ENCODE measurements at regions not wholly inside any gene's neighbourhood (a gene's known extent, or its start where the extent isn't known, plus 50 kb on each side); places are given as distances from the start of the nearest gene placed in this dataset.
A peak's percentile ranks its signal among the peaks of the same experiment; 100 is the strongest.

- Mint-ChIP-seq H3K9me3 (peaks cover 14% of the 10 kb centered on the region), H3K4me1 (no peaks in the 10 kb centered on the region), H3K27me3 (no peaks in the 10 kb centered on the region), H3K4me3 (no peak overlapping the region), H3K27ac (no peak overlapping the region), H3K36me3 (no peaks in the 10 kb centered on the region)
- CTCF ChIA-PET: no interaction called here
- no peak for DNase-seq
Observed at GRCh38 chr2:17070711-17071110, 405.1 kb upstream of the CYRIA start.

GRCh38 chr2:17069564-17069963 is 403.9 kb upstream of the CYRIA start:
- H3K4me3 Mint-ChIP-seq: no peak overlapping the region
- CTCF ChIA-PET: no interaction called here
- peaks cover 14% of the 10 kb centered on the region for H3K9me3 Mint-ChIP-seq
- H3K27ac Mint-ChIP-seq: no peak overlapping the region
- H3K27me3 Mint-ChIP-seq: no peaks in the 10 kb centered on the region
- no peak for DNase-seq
- H3K4me1 Mint-ChIP-seq: no peaks in the 10 kb centered on the region
- H3K36me3 Mint-ChIP-seq: no peaks in the 10 kb centered on the region

- Mint-ChIP-seq H3K27ac (no peak overlapping the region), H3K27me3 (no peaks in the 10 kb centered on the region), H3K4me3 (no peak overlapping the region), H3K4me1 (no peaks in the 10 kb centered on the region), H3K9me3 (peaks cover 12% of the 10 kb centered on the region), H3K36me3 (no peaks in the 10 kb centered on the region)
- no peak for DNase-seq
- CTCF ChIA-PET: no interaction called here
Observed at GRCh38 chr2:17068021-17068420, 402.4 kb upstream of the CYRIA start.

GRCh38 chr2:17065536-17065935 is 399.9 kb upstream of the CYRIA start:
- Mint-ChIP-seq H3K27me3 (no peaks in the 10 kb centered on the region), H3K27ac (no peak overlapping the region), H3K4me1 (no peaks in the 10 kb centered on the region), H3K9me3 (peaks cover 4% of the 10 kb centered on the region), H3K4me3 (no peak overlapping the region), H3K36me3 (no peaks in the 10 kb centered on the region)
- no peak for DNase-seq
- CTCF ChIA-PET: no interaction called here

DNA sequence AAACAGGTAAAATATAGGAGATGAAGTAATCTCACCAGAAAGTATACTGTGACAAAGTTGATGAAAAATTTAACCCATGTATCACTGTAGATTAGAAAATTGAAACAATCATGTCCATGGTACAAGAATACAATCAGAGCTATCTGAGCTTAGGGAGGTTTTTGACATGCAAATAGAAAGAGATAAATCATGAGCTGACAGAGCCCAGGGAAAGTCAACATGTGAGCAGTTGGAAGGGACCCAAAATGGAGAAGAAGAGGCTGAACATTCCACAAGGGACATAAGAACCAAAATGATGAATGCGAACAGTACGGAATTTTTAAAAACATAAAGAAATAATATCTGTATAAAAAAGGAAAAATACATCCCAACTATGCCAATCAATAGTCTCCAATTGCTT is 395.4 kb upstream of the CYRIA start:
- Mint-ChIP-seq H3K4me1 (no peaks in the 10 kb centered on the region), H3K36me3 (no peaks in the 10 kb centered on the region), H3K9me3 (no peaks in the 10 kb centered on the region), H3K4me3 (no peak overlapping the region), H3K27ac (no peak overlapping the region), H3K27me3 (no peaks in the 10 kb centered on the region)
- CTCF ChIA-PET: no interaction called here
- no peak for DNase-seq

DNA sequence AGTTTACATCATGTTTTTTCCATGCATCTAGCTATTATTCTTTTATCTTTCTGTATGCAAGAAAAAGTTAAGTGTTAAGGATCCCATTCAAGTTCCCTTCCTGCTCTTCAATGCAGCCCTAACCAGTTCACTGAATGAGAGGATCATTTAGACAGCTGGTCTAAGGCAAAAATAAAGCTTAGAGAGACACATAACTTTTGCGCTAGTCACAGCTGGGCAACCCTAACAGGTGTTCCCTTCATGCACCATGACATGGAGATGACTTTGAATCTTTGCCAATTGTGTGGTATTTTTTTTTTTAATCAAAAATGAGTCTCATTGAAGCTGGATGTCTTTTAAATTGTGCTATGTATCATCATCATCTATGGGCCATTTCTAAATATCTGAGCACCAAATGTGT is 393.8 kb upstream of the CYRIA start:
- Mint-ChIP-seq H3K4me1 (no peaks in the 10 kb centered on the region), H3K27ac (no peak overlapping the region), H3K9me3 (no peaks in the 10 kb centered on the region), H3K27me3 (no peaks in the 10 kb centered on the region), H3K4me3 (no peak overlapping the region), H3K36me3 (no peaks in the 10 kb centered on the region)
- CTCF ChIA-PET: no interaction called here
- DNase-seq: no peak

GRCh38 chr2:17058772-17059402 is 393.3 kb upstream of the CYRIA start:
- no peak for DNase-seq
- H3K27ac Mint-ChIP-seq: no peak overlapping the region
- CTCF ChIA-PET: no interaction called here

DNA sequence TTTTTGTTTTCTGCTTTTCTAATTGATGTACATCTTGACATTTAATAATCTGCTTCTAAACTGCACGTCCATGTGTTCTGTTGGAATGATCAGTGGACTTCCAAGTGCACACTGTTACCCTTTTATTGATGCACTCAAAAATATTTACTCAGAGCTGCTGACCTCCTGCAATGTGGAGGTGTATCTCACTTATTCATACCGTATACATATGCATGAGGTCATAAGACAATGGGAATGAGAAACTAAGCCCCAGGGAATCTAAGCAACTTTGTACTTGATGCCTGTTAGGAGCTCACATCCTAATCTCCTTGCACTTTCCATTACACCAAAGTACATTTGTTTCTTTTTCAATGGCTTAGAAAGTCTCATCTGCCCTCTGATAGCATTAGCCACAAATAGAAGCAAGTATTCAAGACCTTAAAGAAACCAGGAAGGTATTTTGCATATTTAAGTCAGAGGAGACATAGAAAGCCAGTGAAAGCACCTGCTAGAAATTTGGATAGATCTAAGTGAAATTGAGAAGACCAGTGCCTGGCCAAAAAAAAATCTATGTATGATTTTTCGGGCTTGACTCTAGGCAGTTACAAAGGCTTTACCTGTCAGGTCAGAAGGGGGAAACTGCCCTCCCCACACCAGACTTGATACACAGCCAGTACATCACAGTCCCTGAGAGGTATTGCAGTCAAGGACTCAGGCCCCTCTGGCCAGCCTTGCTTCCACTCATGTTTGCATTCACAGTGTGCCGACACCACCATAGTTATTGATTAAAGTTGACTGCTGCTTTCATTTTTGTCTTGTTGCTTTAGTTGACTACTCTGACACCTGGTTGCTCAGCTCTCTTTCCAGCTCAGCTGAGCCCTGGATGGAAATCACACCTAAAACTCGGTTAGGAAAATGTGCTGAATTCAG is 391.7 kb upstream of the CYRIA start:
- no peaks in the 10 kb centered on the region for H3K27me3 Mint-ChIP-seq
- H3K9me3 Mint-ChIP-seq: no peaks in the 10 kb centered on the region
- no peaks in the 10 kb centered on the region for H3K36me3 Mint-ChIP-seq
- DNase-seq: no peak
- no peaks in the 10 kb centered on the region for H3K4me1 Mint-ChIP-seq
- CTCF ChIA-PET: no interaction called here
- H3K27ac Mint-ChIP-seq: no peak overlapping the region
- no peak overlapping the region for H3K4me3 Mint-ChIP-seq

More at GRCh38 chr2:17058772-17059402, 393.3 kb upstream of the CYRIA start:
- no peaks in the 10 kb centered on the region for H3K27me3 Mint-ChIP-seq
- no peak overlapping the region for H3K4me3 Mint-ChIP-seq
- H3K4me1 Mint-ChIP-seq: no peaks in the 10 kb centered on the region
- no peaks in the 10 kb centered on the region for H3K9me3 Mint-ChIP-seq
- H3K36me3 Mint-ChIP-seq: no peaks in the 10 kb centered on the region

GRCh38 chr2:17056236-17056635 is 390.6 kb upstream of the CYRIA start:
- CTCF ChIA-PET: no interaction called here
- no peaks in the 10 kb centered on the region for H3K9me3 Mint-ChIP-seq
- no peak overlapping the region for H3K4me3 Mint-ChIP-seq
- DNase-seq: no peak
- H3K36me3 Mint-ChIP-seq: no peaks in the 10 kb centered on the region
- no peaks in the 10 kb centered on the region for H3K4me1 Mint-ChIP-seq
- H3K27me3 Mint-ChIP-seq: no peaks in the 10 kb centered on the region
- H3K27ac Mint-ChIP-seq: no peak overlapping the region

- Mint-ChIP-seq H3K36me3 (no peaks in the 10 kb centered on the region), H3K4me1 (no peaks in the 10 kb centered on the region), H3K27ac (peak overlapping the region; percentile 9), H3K9me3 (no peaks in the 10 kb centered on the region), H3K4me3 (no peak overlapping the region), H3K27me3 (no peaks in the 10 kb centered on the region)
- DNase-seq: no peak
- CTCF ChIA-PET: no interaction called here
Observed at GRCh38 chr2:17052001-17052400, 386.4 kb upstream of the CYRIA start.

DNA sequence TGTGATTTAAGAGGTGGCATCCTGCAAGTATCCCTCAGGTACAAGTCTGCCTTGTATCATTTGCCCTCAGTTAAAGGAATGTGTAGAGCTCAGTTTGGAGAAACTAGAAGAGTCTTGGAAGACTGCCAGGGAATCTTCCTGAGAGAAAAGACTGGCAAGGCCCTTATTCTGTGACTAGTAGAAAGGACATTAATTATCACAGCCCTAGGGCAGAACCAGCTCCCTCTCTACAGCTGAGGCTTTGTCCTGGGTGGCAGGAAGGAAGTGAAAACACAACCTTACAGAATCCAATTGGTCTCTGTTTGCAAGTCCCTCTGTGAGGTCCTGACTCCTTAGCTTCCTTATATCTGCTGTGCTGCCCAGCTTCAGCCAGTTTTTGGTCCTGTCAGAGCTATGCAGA is 385.9 kb upstream of the CYRIA start:
- CTCF ChIA-PET: no interaction called here
- Mint-ChIP-seq H3K27ac (peak overlapping the region; percentile 9), H3K36me3 (no peaks in the 10 kb centered on the region), H3K4me3 (no peak overlapping the region), H3K4me1 (no peaks in the 10 kb centered on the region), H3K9me3 (no peaks in the 10 kb centered on the region), H3K27me3 (no peaks in the 10 kb centered on the region)
- DNase-seq: no peak

DNA sequence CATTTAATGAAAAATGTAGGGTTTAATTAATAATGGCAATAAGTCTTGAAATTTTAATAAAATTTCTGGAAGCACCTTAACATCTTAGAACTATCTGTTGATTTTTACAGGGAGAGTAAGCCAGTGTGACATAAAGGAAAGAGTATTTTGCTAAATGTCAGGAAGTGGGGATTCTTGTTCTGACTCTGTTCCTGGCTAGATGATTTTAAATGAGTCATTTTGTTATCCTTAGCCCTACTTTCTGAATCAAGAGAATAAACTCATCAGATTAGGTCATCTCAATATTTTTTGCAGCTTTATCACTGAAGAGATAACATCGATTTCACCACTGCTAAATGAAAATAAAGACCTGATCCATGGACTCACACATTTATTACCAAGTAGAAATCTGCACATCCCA is 377.5 kb upstream of the CYRIA start:
- peaks cover 3% of the 10 kb centered on the region for H3K9me3 Mint-ChIP-seq
- no peak for DNase-seq
- no peaks in the 10 kb centered on the region for H3K4me1 Mint-ChIP-seq
- CTCF ChIA-PET: no interaction called here
- no peak overlapping the region for H3K4me3 Mint-ChIP-seq
- H3K36me3 Mint-ChIP-seq: no peaks in the 10 kb centered on the region
- H3K27ac Mint-ChIP-seq: no peak overlapping the region
- H3K27me3 Mint-ChIP-seq: no peaks in the 10 kb centered on the region

- Mint-ChIP-seq H3K9me3 (peaks cover 11% of the 10 kb centered on the region), H3K27ac (no peak overlapping the region), H3K36me3 (no peaks in the 10 kb centered on the region), H3K27me3 (no peaks in the 10 kb centered on the region), H3K4me3 (no peak overlapping the region), H3K4me1 (no peaks in the 10 kb centered on the region)
- CTCF ChIA-PET: no interaction called here
- DNase-seq: no peak
Observed at GRCh38 chr2:17036361-17036760, 370.7 kb upstream of the CYRIA start.

- no peak for DNase-seq
- no peak overlapping the region for H3K4me3 Mint-ChIP-seq
- no peaks in the 10 kb centered on the region for H3K36me3 Mint-ChIP-seq
- CTCF ChIA-PET: no interaction called here
- H3K9me3 Mint-ChIP-seq: peaks cover 11% of the 10 kb centered on the region
- H3K27ac Mint-ChIP-seq: no peak overlapping the region
- H3K27me3 Mint-ChIP-seq: no peaks in the 10 kb centered on the region
- H3K4me1 Mint-ChIP-seq: no peaks in the 10 kb centered on the region
Observed at GRCh38 chr2:17035010-17035409, 369.4 kb upstream of the CYRIA start.

DNA sequence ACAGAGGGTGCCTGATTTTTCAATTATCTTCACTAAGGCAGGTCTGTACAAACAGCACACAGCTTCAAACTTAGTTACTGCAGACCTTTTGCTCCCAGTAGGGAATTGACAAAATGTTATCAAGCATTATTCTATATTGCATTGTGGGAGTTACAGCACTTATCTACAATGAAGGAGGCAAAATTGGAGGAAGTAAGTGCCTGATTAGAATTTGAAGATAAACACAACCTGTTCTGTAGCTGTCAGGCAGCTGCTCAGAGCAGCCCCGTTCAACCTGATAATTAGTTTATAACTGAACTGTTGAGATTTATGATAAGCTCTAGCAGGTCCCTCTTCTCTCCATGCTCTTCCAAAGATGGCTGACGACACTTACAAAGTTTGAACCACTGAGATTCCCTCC is 364.4 kb upstream of the CYRIA start:
- DNase-seq: no peak
- H3K4me1 Mint-ChIP-seq: no peaks in the 10 kb centered on the region

More for the DNA sequence above, 364.4 kb upstream of the CYRIA start:
- no peaks in the 10 kb centered on the region for H3K27me3 Mint-ChIP-seq
- no peaks in the 10 kb centered on the region for H3K36me3 Mint-ChIP-seq
- peaks cover 11% of the 10 kb centered on the region for H3K9me3 Mint-ChIP-seq
- CTCF ChIA-PET: no interaction called here
- H3K4me3 Mint-ChIP-seq: no peak overlapping the region
- H3K27ac Mint-ChIP-seq: no peak overlapping the region
